ENCODE measurements at regions not wholly inside any gene's neighbourhood (a gene's known extent, or its start where the extent isn't known, plus 50 kb on each side); places are given as distances from the start of the nearest gene placed in this dataset.

GRCh38 chr7:16113058-16113457 lies 308.3 kb downstream of the CRPPA start:
- TF ChIP-seq, protein P1, sequence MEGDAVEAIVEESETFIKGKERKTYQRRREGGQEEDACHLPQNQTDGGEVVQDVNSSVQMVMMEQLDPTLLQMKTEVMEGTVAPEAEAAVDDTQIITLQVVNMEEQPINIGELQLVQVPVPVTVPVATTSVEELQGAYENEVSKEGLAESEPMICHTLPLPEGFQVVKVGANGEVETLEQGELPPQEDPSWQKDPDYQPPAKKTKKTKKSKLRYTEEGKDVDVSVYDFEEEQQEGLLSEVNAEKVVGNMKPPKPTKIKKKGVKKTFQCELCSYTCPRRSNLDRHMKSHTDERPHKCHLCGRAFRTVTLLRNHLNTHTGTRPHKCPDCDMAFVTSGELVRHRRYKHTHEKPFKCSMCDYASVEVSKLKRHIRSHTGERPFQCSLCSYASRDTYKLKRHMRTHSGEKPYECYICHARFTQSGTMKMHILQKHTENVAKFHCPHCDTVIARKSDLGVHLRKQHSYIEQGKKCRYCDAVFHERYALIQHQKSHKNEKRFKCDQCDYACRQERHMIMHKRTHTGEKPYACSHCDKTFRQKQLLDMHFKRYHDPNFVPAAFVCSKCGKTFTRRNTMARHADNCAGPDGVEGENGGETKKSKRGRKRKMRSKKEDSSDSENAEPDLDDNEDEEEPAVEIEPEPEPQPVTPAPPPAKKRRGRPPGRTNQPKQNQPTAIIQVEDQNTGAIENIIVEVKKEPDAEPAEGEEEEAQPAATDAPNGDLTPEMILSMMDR (IDR thresholded peaks at IDR 0.05; ENCODE audit: insufficient read depth, low read depth, low read length, missing control alignments): no peak
- no peak overlapping the region for H3K4me3 ChIP-seq (ENCODE audit: low read length)
- no peak for DNase-seq (ENCODE audit: low read depth)

- no peak overlapping the region for H3K4me3 ChIP-seq (ENCODE audit: low read length)
- DNase-seq (ENCODE audit: low read depth): no peak
- TF ChIP-seq, protein P1 (IDR thresholded peaks at IDR 0.05; ENCODE audit: insufficient read depth, low read depth, low read length, missing control alignments): no peak
Measured at GRCh38 chr7:16106869-16107268, 314.5 kb downstream of the CRPPA start.

DNA sequence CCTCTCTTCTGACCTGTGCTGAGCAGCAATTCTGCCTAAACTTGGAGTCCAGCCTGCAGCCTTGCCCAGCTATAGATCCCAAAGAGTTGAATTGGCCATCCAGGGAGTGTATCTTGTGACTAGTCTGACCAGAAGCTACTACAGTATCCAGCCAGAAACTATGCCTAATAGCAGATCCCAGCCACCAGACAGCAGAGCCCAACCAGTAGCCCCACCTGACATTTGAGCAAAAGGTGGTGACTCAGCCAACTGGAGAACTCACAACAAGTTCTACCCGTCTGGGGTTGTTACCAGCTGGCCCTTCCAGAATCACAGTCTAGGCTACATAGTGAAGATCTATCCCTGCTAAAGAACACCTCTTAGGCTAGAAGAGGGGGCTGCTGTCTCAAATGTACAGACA lies 315.0 kb downstream of the CRPPA start:
- TF ChIP-seq, protein P1 (IDR thresholded peaks at IDR 0.05; ENCODE audit: insufficient read depth, low read depth, low read length, missing control alignments): no peak
- peak; percentile 74 for DNase-seq (ENCODE audit: low read depth)
- H3K4me3 ChIP-seq (ENCODE audit: low read length): no peak overlapping the region

- TF ChIP-seq, protein P1 (IDR thresholded peaks at IDR 0.05; ENCODE audit: insufficient read depth, low read depth, low read length, missing control alignments): no peak
- no peak for DNase-seq (ENCODE audit: low read depth)
Measured at GRCh38 chr7:16099302-16099849, 322.0 kb downstream of the CRPPA start.

DNA sequence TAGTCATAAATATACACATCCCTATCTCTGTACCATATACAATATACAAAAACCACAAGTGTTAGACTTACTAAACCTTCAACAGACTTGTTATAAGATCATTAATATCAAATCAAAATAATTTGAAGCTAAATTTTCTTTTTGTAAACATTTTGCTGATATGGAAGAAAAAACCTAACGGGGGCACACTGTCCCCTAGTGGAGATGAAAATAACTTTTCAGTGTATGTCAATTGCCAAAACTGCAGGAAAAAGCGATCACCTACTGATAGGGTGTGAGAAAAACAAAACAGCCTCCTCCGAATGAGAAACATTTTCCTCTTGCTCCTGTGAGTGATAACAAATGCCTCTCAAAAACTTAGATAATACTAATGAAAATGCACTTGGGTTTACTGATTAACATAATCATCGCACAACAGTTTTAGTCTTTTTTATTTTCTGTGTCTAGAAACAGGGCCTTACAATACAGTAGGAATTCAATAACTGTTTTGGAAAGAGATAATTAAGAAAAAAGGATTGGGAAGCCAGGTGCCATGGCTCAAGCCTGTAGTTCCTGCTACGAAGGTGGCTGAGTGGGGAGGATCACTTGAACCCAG lies 322.7 kb downstream of the CRPPA start:
- TF ChIP-seq, protein P1 (IDR thresholded peaks at IDR 0.05; ENCODE audit: insufficient read depth, low read depth, low read length, missing control alignments): peak; percentile 60
- DNase-seq (ENCODE audit: low read depth): peak; percentile 38
- no peak overlapping the region for H3K4me3 ChIP-seq (ENCODE audit: low read length)

More at GRCh38 chr7:16099302-16099849, 322.0 kb downstream of the CRPPA start:
- H3K4me3 ChIP-seq (ENCODE audit: low read length): no peak overlapping the region

DNA sequence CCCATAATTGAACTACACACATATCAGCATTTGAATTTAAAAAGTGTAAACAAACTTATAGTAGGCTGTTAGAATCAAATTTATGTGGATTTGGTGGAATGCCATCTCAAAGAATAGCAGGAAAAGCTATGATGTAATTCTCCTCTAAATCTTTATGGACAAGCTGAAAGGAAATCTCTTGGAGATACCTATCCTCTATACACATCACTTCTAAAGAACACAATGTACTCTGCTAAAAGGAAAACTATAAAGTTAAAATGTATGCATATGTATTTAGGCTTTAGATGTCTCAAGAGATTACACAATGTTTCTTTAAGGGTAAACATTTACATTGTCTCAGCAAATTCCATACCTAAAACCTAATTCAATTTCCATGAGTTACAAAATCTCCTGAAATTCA lies 323.3 kb downstream of the CRPPA start:
- TF ChIP-seq, protein P1 (IDR thresholded peaks at IDR 0.05; ENCODE audit: insufficient read depth, low read depth, low read length, missing control alignments): no peak
- no peak overlapping the region for H3K4me3 ChIP-seq (ENCODE audit: low read length)
- peak; percentile 58 for DNase-seq (ENCODE audit: low read depth)
